ENCODE measurements at regions not wholly inside any gene's neighbourhood (a gene's known extent, or its start where the extent isn't known, plus 50 kb on each side); places are given as distances from the start of the nearest gene placed in this dataset.

- no peak for TF ChIP-seq ZNF891 (CRISPR knock-in tag; IDR thresholded peaks at IDR 0.05)
- no peak for TF ChIP-seq JUN (CRISPR knock-in tag; IDR thresholded peaks at IDR 0.05)
- no peak for TF ChIP-seq FOSL1 (CRISPR knock-in tag; IDR thresholded peaks at IDR 0.05; ENCODE audit: borderline replicate concordance)
- TF ChIP-seq CENPX (CRISPR knock-in tag; IDR thresholded peaks at IDR 0.05): no peak
These were observed 166.0 kb upstream of the ARX start for GRCh38 chrX:25181775-25182174.

Data from HepG2 (cell line).